CD4-positive, alpha-beta T cell treated with Interleukin-6 for 4 hours (primary cell): ENCODE measurements at regions not wholly inside any gene's neighbourhood (a gene's known extent, or its start where the extent isn't known, plus 50 kb on each side); places are given as distances from the start of the nearest gene placed in this dataset.

ENCODE experiments used
- DNase-seq: peaks from one replicate; pipeline ENCODE4 v3.0.0-alpha.2; 2020; ENCODE audit warnings: mixed read lengths

GRCh38 chr2:144152817-144153271, 367.1 kb downstream of the ZEB2 start:
- no peak for DNase-seq

DNA sequence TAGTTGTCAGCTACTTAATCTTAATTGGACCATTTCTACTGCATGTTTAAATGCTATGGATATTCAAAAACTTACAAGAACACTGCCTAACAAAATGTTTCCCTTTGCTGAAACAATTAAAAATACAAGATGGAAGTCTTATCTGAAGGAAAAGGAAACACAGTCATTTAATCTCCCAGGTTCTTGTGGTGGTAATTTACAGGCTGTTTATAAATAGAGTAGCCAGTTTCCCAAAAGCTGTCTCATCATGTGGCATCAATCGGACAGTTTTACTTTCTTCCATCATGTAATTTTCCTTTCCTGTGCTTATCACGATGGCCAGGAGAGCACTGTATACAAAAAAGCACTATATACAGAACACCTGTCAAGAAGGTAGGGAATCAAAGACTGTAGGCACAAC, 368.1 kb downstream of the ZEB2 start:
- DNase-seq: no peak

GRCh38 chr2:144151405-144151804, 368.5 kb downstream of the ZEB2 start:
- DNase-seq: no peak

DNA sequence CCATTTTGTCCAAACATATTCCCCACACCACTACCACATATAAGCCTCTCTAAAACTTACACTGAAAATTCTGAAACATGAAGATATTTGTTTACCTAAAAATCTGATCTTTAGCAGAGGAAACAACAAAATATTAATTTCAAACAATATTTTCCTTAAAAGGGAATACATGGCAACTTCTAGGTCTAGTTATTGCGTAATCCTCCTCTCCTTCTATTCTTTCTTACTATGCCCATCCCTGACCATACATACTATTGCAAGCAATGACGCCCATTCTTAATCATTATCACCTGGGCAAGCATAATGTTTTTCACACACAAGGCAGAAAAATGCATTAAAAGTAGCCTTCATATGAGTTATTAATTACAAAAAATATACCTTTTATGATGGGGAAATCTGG, 372.6 kb downstream of the ZEB2 start:
- no peak for DNase-seq

- DNase-seq: no peak
Observed at GRCh38 chr2:144146876-144147275, 373.0 kb downstream of the ZEB2 start.

GRCh38 chr2:144146076-144146475, 373.8 kb downstream of the ZEB2 start:
- no peak for DNase-seq

DNA sequence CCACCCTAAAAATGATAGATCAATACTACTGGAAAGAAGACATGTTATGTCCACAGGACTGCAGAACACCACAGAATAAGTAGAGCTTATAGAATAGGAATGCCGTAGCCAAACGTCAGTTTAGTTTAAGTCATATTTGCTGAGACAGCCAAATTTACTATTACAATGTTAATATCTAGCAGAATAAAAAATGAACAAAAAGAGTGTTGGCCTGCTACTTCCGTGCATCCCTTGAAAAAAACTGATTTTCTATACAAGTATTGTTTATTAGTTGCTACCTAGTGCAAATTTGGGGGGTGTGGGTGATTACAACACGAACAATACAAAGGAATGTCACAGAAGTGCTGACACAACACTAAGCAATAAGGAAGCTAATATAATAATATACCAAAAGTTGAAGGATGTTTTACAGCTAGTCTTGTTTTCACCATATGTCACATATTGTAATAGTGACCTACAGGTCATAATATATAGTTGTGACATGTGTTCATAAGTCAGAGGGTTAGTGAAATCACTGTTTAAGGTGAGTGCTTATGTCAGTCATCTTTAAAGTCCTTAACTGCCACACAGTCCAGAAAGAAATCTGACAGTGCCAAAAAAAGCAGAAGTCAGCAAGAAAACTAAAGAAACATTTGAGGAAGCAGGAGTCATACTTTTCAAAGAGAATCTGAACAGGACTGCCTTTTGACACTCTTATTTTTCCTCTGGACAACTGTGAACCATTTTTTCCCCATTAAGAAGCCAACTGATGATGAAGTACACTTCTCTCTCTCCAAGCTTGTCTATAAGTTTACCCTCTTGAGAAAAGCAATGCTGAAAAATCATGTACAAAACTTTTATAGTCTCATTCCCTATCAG, 376.4 kb downstream of the ZEB2 start:
- no peak for DNase-seq

- DNase-seq: no peak
Observed at GRCh38 chr2:144140891-144141290, 379.0 kb downstream of the ZEB2 start.

GRCh38 chr2:144137705-144138428, 382.1 kb downstream of the ZEB2 start:
- DNase-seq: no peak

- DNase-seq: no peak
Observed at GRCh38 chr2:144137272-144137671, 382.6 kb downstream of the ZEB2 start.

DNA sequence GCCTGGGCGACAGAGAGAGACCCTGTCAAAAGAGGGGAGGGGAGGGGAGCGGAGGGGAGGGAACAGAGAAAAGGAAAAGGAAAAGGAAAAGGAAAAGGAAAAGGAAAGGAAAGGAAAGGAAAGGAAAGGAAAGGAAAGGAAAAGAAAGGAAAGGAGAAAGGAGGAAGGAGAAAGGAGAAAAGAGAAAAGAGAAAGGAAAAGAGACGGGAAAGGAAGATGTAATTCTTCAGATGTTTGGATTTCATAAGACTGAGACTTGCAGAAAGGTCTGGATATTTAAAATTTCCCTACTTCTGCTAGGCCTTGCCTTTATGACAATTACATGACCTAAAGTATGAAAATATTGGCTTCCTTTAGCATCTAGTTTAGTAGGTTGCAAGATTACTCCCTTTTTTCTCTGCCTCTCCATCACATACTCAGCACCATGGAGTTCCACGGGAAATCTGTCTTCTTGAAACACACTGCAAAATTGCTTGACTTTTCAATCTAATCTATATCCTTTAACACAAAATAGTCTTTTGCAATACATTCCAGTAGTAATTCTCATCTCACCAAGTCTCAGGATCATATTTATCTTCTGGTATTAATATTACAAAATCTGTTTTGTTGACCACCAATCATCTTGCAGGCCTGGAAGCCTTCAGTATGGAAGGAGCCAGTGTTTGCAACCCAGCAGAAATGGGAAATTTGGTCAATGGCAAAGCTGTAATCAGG, 383.5 kb downstream of the ZEB2 start:
- no peak for DNase-seq

- no peak for DNase-seq
Observed at GRCh38 chr2:144133936-144134665, 385.8 kb downstream of the ZEB2 start.

DNA sequence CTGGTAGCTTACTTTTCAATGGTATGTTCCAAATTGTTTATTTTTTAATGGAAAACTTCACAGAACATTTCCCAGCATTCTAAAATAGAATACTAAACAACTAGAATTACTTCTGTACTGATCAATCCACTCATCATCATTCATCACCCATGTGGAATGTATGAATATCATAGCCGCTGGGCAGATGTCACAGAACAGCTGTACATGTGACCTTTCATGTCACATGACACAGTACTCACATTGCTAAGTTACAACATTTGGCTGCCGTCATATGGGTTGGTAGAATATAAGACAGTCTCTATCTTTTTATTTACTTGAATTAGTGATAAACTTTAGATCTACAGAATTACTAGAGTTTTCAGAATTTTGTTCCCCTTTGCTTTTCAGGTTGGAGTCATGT, 387.6 kb downstream of the ZEB2 start:
- DNase-seq: no peak

GRCh38 chr2:144131042-144131441, 388.9 kb downstream of the ZEB2 start:
- DNase-seq: no peak

DNA sequence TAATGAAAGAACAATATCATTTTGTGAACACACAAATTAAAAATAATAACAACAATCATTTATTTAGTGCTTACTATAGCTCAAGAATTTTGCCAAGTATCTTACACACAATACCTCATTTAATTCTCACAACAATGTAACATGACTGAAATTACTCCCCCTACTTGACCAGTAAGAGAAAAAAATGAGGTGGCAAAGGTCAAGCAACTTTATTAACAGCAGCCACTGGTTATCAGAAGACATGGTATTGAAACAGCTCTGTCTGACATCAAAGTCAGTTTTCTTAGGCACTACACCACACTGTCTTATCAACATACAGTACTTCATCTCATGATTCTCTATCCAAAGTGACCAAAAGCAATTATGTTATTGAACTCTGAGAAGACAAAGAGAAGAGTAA, 389.4 kb downstream of the ZEB2 start:
- DNase-seq: no peak

- DNase-seq: no peak
Observed at GRCh38 chr2:144128130-144128746, 391.7 kb downstream of the ZEB2 start.

- no peak for DNase-seq
Observed at GRCh38 chr2:144127693-144128092, 392.2 kb downstream of the ZEB2 start.

GRCh38 chr2:144126302-144126701, 393.6 kb downstream of the ZEB2 start:
- no peak for DNase-seq

- no peak for DNase-seq
Observed at GRCh38 chr2:144125751-144126150, 394.2 kb downstream of the ZEB2 start.

DNA sequence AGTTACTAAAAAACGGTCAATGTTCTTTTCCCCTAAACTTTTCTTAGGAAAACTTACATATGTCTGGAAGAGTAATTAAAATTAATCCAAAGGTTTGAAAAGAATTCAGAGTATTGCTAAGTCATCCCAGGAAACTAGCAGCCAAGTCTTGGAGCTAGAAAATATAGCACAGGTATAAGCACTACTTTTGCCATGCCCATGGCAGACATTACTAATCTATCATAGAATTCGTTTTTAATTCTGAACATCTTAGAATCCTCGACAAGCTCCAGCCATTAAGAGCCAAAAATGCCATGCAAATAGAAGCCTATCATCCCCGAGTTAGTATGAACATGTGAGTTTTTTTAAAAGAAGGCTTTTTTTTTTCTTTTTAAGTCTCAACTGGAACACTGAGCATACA, 395.0 kb downstream of the ZEB2 start:
- no peak for DNase-seq

DNA sequence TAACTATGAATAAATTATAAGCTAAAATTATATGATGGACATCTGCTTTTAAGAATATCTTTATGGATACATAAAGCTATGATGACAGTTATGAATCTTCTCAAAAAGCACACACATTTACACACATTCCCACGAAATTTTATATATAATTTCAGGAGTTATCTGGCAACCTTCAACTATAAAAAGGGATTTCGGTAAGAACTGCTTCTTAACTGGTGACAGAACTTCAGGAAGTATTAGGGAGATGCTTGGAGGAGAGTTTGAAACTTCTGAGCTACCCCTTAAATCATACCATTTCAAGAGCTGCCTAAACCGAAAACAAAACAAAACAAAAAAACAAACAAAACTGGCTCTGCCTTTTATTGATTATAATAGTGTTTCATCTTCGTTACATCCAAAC, 399.4 kb downstream of the ZEB2 start:
- DNase-seq: no peak

DNA sequence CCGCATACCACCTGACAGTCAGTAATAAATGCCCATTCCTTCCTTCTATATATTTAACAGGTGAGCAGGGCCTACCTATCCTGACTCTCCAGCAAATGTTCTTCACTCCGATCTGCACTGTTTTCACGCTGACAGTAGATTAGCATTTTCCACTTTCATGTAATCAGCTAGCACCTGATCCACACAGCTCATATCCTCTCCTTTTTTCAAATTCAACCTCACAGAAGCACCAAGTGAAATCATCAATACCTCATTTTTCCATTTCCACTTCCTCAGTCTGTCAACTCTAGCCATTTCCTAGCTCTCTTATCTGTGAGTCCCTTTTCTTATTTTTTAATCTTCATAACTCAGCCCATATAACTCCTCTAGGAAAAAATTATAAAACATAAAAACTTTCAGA, 402.8 kb downstream of the ZEB2 start:
- no peak for DNase-seq
